GM23248 (cell line): ENCODE measurements at regions not wholly inside any gene's neighbourhood (a gene's known extent, or its start where the extent isn't known, plus 50 kb on each side); places are given as distances from the start of the nearest gene placed in this dataset.

Source experiments
- DNase-seq: peaks from one replicate; pipeline ENCODE4 v3.0.0-alpha.2; 2015
- H2AFZ ChIP-seq: fragments of 200-600 bp; sonication (generic); 2 replicates; pipeline ENCODE4 v1.6.1; 2016; ENCODE audit warnings: antibody characterized with exemption
- H3F3A ChIP-seq: fragments of 200-600 bp; sonication (generic); 2 replicates; pipeline ENCODE4 v1.6.1; 2016; ENCODE audit warnings: mild to moderate bottlenecking, antibody characterized with exemption, mixed run types; ENCODE audit not compliant: insufficient read depth
- H3K27ac ChIP-seq: fragments of 200-600 bp; sonication (generic); 2 replicates; pipeline ENCODE4 v1.5.1; 2016; ENCODE audit warnings: mild to moderate bottlenecking
- H3K27me3 ChIP-seq: fragments of 200-600 bp; sonication (generic); replicated peaks from 2 replicates; pipeline ENCODE4 v1.6.1; 2016; ENCODE audit warnings: mild to moderate bottlenecking; ENCODE audit not compliant: insufficient read depth
- H3K36me3 ChIP-seq: fragments of 200-600 bp; sonication (generic); 2 replicates; pipeline ENCODE4 v1.6.1; 2016; ENCODE audit warnings: low read depth, mild to moderate bottlenecking
- H3K4me1 ChIP-seq: fragments of 200-600 bp; sonication (generic); 2 replicates; pipeline ENCODE4 v1.6.1; 2016; ENCODE audit warnings: mild to moderate bottlenecking; ENCODE audit not compliant: insufficient read depth
- H3K4me2 ChIP-seq: fragments of 200-600 bp; sonication (generic); one replicate; pipeline ENCODE4 v1.6.1; 2016; ENCODE audit warnings: mild to moderate bottlenecking; ENCODE audit not compliant: unreplicated experiment
- H3K4me3 ChIP-seq: fragments of 200-600 bp; sonication (generic); 2 replicates; pipeline ENCODE4 v1.5.1; 2016; ENCODE audit warnings: mild to moderate bottlenecking
- H3K79me2 ChIP-seq: fragments of 200-600 bp; sonication (generic); 2 replicates; pipeline ENCODE4 v1.6.1; 2016; ENCODE audit warnings: mild to moderate bottlenecking; ENCODE audit not compliant: insufficient read depth
- H3K9ac ChIP-seq: fragments of 200-600 bp; sonication (generic); 2 replicates; pipeline ENCODE4 v1.6.1; 2016; ENCODE audit warnings: mild to moderate bottlenecking
- H3K9me2 ChIP-seq: fragments of 200-600 bp; sonication (generic); 2 replicates; pipeline ENCODE4 v1.6.1; 2016; ENCODE audit warnings: mixed run types, mild to moderate bottlenecking, moderate library complexity; ENCODE audit not compliant: insufficient read depth
- H3K9me3 ChIP-seq: fragments of 200-600 bp; sonication (generic); one replicate; pipeline ENCODE4 v1.6.1; 2017; ENCODE audit warnings: low read depth
- H4K20me1 ChIP-seq: fragments of 200-600 bp; sonication (generic); 2 replicates; pipeline ENCODE4 v1.6.0; 2016; ENCODE audit not compliant: insufficient read depth
- EZH2 ChIP-seq: fragments of 200-600 bp; sonication (generic); IDR thresholded peaks from 2 replicates; pipeline ENCODE4 v1.6.1; 2018; ENCODE audit warnings: antibody characterized with exemption, mild to moderate bottlenecking; ENCODE audit not compliant: insufficient read depth, poor library complexity, severe bottlenecking
- EZH2phosphoT487 ChIP-seq: fragments of 200-600 bp; sonication (generic); IDR thresholded peaks from 2 replicates; pipeline ENCODE4 v1.6.1; 2018; ENCODE audit warnings: antibody characterized with exemption, moderate library complexity, mild to moderate bottlenecking, low read depth; ENCODE audit not compliant: insufficient read depth
- WGBS, 2 experiments: methylation state at CpG; one replicate each; pipeline ENCODE4 v1.1.6; 2015 to 2017; ENCODE audit warnings: low lambda C conversion rate in 2 of 2, low coverage in 1 of 2; ENCODE audit errors: missing lambda C conversion rate in 2 of 2; 5-methylcytosine and 5-hydroxymethylcytosine counted together
- in situ Hi-C: fragments of 300-500 bp; cut with MboI; formaldehyde crosslinking; loops from 2 replicates; pipeline ENCODE4 v1.15.0; 2020

- Histone ChIP-seq H3K79me2 (no peaks in the 10 kb centered on the region), H3K9ac (no peak overlapping the region), H3K27ac (no peak overlapping the region), H3K4me1 (no peaks in the 10 kb centered on the region), H2AFZ (no peak overlapping the region), H3K4me2 (no peak overlapping the region), H3K4me3 (no peak overlapping the region), H3K9me3 (no peaks in the 10 kb centered on the region), H3K27me3 (no peaks in the 10 kb centered on the region), H3F3A (no peaks in the 10 kb centered on the region), H3K36me3 (no peaks in the 10 kb centered on the region), H4K20me1 (no peaks in the 10 kb centered on the region), H3K9me2 (no peaks in the 10 kb centered on the region)
- no peak for DNase-seq
- in situ Hi-C loops: no loop called here
- TF ChIP-seq EZH2phosphoT487: no peak
- TF ChIP-seq EZH2: no peak
- 26 to 37% methylated on average over 3 of the region's 3 CpGs for WGBS, 2 experiments
Observed at GRCh38 chr13:59479629-59480028, 684.1 kb downstream of the DIAPH3 start.

- H3K9me3 ChIP-seq: no peaks in the 10 kb centered on the region
- 10 to 16% methylated on average over 7 of the region's 7 CpGs for WGBS, 2 experiments
- no peak overlapping the region for H3K4me2 ChIP-seq
- H3K36me3 ChIP-seq: no peaks in the 10 kb centered on the region
- in situ Hi-C loops: no loop called here
- no peak overlapping the region for H3K9ac ChIP-seq
- no peaks in the 10 kb centered on the region for H3K79me2 ChIP-seq
- H2AFZ ChIP-seq: no peak overlapping the region
- no peaks in the 10 kb centered on the region for H3F3A ChIP-seq
- no peak for DNase-seq
- no peaks in the 10 kb centered on the region for H4K20me1 ChIP-seq
- no peaks in the 10 kb centered on the region for H3K9me2 ChIP-seq
- TF ChIP-seq EZH2: no peak
- no peak for TF ChIP-seq EZH2phosphoT487
- H3K27ac ChIP-seq: no peak overlapping the region
- H3K4me3 ChIP-seq: no peak overlapping the region
- no peaks in the 10 kb centered on the region for H3K4me1 ChIP-seq
- H3K27me3 ChIP-seq: no peaks in the 10 kb centered on the region
Observed at GRCh38 chr13:59480396-59481259, 683.1 kb downstream of the DIAPH3 start.

- in situ Hi-C loops: no loop called here
- H2AFZ ChIP-seq: no peak overlapping the region
- no peak for DNase-seq
- H3K4me1 ChIP-seq: no peaks in the 10 kb centered on the region
- no peaks in the 10 kb centered on the region for H3K36me3 ChIP-seq
- H3F3A ChIP-seq: no peaks in the 10 kb centered on the region
- H3K9me2 ChIP-seq: no peaks in the 10 kb centered on the region
- H3K79me2 ChIP-seq: no peaks in the 10 kb centered on the region
- no peak overlapping the region for H3K4me3 ChIP-seq
- no peaks in the 10 kb centered on the region for H3K9me3 ChIP-seq
- no peak overlapping the region for H3K27ac ChIP-seq
- no peak overlapping the region for H3K4me2 ChIP-seq
- H3K9ac ChIP-seq: no peak overlapping the region
- TF ChIP-seq EZH2phosphoT487 (no peak), EZH2 (no peak)
- no peaks in the 10 kb centered on the region for H3K27me3 ChIP-seq
- 2 to 5% methylated on average over 5 of the region's 5 CpGs for WGBS, 2 experiments
- no peaks in the 10 kb centered on the region for H4K20me1 ChIP-seq
Observed at GRCh38 chr13:59483501-59484145, 680.1 kb downstream of the DIAPH3 start.

- no peaks in the 10 kb centered on the region for H3K9me3 ChIP-seq
- H3K4me1 ChIP-seq: no peaks in the 10 kb centered on the region
- H2AFZ ChIP-seq: no peak overlapping the region
- DNase-seq: no peak
- H3K4me3 ChIP-seq: no peak overlapping the region
- H3K36me3 ChIP-seq: no peaks in the 10 kb centered on the region
- no peaks in the 10 kb centered on the region for H3F3A ChIP-seq
- H3K27ac ChIP-seq: no peak overlapping the region
- WGBS, 2 experiments: 21 to 32% methylated on average over 3 of the region's 3 CpGs
- H3K4me2 ChIP-seq: no peak overlapping the region
- TF ChIP-seq EZH2phosphoT487 (no peak), EZH2 (no peak)
- H3K27me3 ChIP-seq: no peaks in the 10 kb centered on the region
- no peaks in the 10 kb centered on the region for H3K9me2 ChIP-seq
- no peak overlapping the region for H3K9ac ChIP-seq
- H3K79me2 ChIP-seq: no peaks in the 10 kb centered on the region
- no peaks in the 10 kb centered on the region for H4K20me1 ChIP-seq
- in situ Hi-C loops: no loop called here
Observed at GRCh38 chr13:59487883-59488282, 675.8 kb downstream of the DIAPH3 start.
